GM12875 (cell line): ENCODE measurements at regions not wholly inside any gene's neighbourhood (a gene's known extent, or its start where the extent isn't known, plus 50 kb on each side); places are given as distances from the start of the nearest gene placed in this dataset.
"Not testable (repeated sequence)": the region's sequence is repeated elsewhere in the genome, so short reads cannot be mapped to it uniquely, and the experiment has no call there.

Experiments
- H3K4me3 ChIP-seq: one replicate; pipeline ENCODE4 v1.5.1; 2011; ENCODE audit warnings: low read depth, low read length, control low read depth
- TF ChIP-seq, protein P1 (sequence below): IDR thresholded peaks from 2 replicates; pipeline ENCODE4 v1.5.1; 2011; ENCODE audit warnings: low read depth, mild to moderate bottlenecking, control low read depth, inconsistent platforms, low read length, moderate library complexity, borderline replicate concordance; ENCODE audit not compliant: insufficient read depth

DNA sequence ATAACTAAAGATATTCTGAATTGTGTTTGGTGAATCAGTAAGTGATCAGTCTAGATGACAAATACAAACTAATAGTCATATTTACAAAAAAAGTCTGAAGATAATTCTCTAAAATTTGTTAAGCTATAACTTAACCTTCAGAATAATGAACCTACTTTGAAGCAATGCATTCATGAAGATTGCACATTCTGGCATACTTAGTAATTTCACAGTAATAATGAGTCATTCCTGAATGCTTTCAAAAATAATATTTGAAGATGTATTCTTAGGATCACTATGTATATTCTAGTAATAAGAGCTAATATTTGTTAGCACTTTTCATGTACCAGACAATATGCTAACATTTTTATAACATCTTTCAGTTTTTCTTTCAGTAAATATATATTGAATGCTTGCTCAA is 756.7 kb upstream of the SLIT2 start:
- no peak overlapping the region for H3K4me3 ChIP-seq
- TF ChIP-seq, protein P1, sequence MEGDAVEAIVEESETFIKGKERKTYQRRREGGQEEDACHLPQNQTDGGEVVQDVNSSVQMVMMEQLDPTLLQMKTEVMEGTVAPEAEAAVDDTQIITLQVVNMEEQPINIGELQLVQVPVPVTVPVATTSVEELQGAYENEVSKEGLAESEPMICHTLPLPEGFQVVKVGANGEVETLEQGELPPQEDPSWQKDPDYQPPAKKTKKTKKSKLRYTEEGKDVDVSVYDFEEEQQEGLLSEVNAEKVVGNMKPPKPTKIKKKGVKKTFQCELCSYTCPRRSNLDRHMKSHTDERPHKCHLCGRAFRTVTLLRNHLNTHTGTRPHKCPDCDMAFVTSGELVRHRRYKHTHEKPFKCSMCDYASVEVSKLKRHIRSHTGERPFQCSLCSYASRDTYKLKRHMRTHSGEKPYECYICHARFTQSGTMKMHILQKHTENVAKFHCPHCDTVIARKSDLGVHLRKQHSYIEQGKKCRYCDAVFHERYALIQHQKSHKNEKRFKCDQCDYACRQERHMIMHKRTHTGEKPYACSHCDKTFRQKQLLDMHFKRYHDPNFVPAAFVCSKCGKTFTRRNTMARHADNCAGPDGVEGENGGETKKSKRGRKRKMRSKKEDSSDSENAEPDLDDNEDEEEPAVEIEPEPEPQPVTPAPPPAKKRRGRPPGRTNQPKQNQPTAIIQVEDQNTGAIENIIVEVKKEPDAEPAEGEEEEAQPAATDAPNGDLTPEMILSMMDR: no peak

DNA sequence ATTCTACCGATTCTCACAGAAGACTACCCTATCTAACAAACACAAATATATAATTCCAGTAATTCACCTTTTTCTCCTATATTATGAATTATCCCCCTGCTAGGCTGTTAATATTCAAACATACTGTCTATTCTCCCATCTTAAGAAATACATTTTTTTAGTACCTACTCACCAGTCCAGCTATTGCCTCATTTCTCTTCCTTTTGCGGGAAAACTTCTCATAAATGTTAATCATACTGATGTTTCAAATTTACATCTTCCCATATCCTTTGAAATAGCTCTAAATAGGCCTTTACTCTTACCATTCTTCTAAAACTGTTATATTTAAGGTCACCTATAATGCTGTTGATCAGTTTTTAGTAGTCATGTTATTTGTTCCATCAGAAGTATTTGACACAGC is 759.1 kb upstream of the SLIT2 start:
- no peak overlapping the region for H3K4me3 ChIP-seq
- TF ChIP-seq, protein P1: no peak

DNA sequence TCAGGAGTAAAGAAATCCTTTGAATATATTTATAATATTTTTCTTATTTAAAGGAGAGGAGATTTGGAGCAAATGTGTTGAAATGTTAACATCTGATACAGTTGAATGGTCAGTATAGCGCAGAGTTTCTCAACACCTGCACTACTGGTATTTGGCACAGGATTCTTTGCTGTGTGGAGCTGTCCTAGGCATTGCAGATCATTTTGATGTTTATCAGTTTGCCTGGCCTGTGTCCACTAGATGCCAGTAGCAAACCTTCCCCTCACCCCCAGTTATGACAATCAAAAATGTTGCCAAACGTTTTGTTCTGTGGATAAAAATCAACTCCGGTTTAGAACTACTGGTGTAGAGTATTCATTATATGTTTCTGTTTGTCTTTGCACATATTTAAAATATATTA is 765.3 kb upstream of the SLIT2 start:
- TF ChIP-seq, protein P1: no peak

DNA sequence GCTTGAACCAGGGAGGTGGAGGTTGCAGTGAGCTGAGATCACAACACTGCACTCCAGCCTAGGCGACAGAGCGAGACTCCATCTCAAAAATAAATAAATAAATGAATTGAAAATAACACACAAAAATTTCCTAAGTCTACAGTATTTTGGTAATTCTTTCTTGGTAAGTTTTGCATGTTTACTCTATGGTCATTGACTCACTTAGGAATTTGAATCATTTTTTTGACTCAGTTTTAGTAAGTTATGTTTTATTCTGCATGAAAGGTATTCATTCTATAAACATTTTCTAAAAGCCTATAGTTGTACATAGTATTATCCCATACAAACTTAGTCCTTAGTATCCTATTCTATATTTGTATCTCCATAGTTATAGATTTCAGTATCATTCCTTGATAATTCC is 772.9 kb upstream of the SLIT2 start:
- H3K4me3 ChIP-seq: no peak overlapping the region
- TF ChIP-seq, protein P1: no peak

More for the DNA sequence above, 765.3 kb upstream of the SLIT2 start:
- H3K4me3 ChIP-seq: no peak overlapping the region

DNA sequence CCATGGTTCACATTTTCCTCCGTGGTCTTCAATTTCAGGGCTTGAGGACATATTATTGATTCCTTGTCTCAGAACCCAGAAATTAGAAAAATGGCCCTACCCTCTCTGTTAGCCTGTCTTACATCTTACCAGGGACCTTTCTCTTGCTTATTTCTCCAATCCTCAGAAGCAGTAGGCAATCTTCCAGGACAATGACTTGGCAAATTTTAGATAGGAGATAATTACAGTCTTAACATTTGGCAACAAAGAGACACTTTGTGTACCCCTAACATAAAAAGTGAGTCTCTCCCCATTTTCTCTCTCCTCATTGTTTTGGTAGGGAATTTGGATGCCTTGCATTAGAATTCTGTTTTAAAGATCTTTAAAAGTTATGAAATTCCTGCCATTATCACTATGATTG is 778.1 kb upstream of the SLIT2 start:
- H3K4me3 ChIP-seq: no peak overlapping the region
- TF ChIP-seq, protein P1: no peak

DNA sequence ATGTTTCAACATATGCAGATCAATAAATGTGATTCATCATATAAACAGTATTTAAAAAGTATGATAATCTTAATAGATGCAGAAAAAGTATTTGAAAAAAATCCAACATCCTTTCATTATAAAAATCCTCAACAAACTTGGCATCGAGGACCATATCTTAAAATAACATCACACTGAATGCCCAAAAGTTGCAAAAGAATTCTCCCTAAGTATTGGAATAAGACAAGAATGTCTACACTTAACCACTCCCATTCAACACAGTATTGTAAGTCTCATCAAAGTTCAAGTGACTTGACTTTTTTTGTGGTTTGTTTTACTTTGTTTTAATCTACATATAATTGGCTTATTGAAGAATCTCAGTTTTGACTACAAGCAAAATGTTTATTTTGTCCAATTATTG is 779.0 kb upstream of the SLIT2 start:
- TF ChIP-seq, protein P1: no peak

DNA sequence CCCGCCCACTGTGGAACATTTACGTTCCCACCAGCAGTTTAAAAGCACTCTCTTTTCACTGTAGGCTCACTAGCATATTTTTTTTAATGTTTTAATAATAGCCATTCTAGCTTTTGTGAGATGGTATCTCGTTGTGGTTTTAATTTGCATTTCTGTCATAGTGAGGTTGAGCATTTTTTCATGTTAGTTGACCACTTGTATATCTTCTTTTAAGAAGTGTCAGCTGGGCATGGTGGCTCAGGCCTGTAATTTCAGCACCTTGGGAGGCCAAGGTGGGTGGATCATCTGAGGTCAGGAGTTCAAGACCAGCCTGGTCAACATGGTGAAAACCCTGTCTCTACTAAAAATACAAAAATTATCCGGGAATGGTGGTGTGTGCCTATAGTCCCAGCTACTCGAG is 781.7 kb upstream of the SLIT2 start:
- H3K4me3 ChIP-seq: not testable (repeated sequence)

More for the DNA sequence above, 779.0 kb upstream of the SLIT2 start:
- H3K4me3 ChIP-seq: no peak overlapping the region

DNA sequence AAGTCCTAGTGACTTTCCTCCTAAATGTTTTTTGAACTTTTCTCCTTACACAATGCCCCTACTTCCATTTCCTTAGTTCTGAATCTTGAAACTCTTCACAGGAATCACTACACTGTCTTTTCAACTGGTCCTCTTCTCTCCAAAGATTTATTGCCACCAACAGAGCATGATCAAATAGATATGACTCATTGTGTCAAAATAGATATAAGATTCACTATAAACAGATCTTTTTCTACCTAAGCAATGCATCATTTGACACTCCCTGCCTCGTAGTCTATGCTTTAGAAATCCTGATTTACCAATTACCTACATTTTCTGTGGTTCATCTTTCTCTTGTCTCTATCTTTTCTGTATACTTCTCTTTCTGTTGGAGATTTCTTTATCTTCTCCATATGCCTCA is 789.6 kb upstream of the SLIT2 start:
- H3K4me3 ChIP-seq: no peak overlapping the region
- TF ChIP-seq, protein P1: no peak
